ENCODE measurements at regions not wholly inside any gene's neighbourhood (a gene's known extent, or its start where the extent isn't known, plus 50 kb on each side); places are given as distances from the start of the nearest gene placed in this dataset.

GRCh38 chr17:70353408-70354092, 184.2 kb downstream of the KCNJ2 start:
- no peak overlapping the region for H3K27ac ChIP-seq
- TF ChIP-seq ZFX (IDR thresholded peaks at IDR 0.05), result no peak
- no peak for TF ChIP-seq CTCF (conservative IDR thresholded peaks at IDR 0.05)

GRCh38 chr17:70355185-70355584, 185.9 kb downstream of the KCNJ2 start:
- no peak for TF ChIP-seq CTCF (conservative IDR thresholded peaks at IDR 0.05)
- no peak for TF ChIP-seq ZFX (IDR thresholded peaks at IDR 0.05)

GRCh38 chr17:70357190-70357589, 187.9 kb downstream of the KCNJ2 start:
- TF ChIP-seq ZFX (IDR thresholded peaks at IDR 0.05) (no peak), CTCF (conservative IDR thresholded peaks at IDR 0.05) (no peak)

More at GRCh38 chr17:70355185-70355584, 185.9 kb downstream of the KCNJ2 start:
- no peak overlapping the region for H3K27ac ChIP-seq

GRCh38 chr17:70365091-70365583, 195.8 kb downstream of the KCNJ2 start:
- TF ChIP-seq CTCF (conservative IDR thresholded peaks at IDR 0.05) (no peak), ZFX (IDR thresholded peaks at IDR 0.05) (no peak)
- H3K27ac ChIP-seq, result no peak overlapping the region

More at GRCh38 chr17:70357190-70357589, 187.9 kb downstream of the KCNJ2 start:
- no peak overlapping the region for H3K27ac ChIP-seq

GRCh38 chr17:70366386-70366785, 197.1 kb downstream of the KCNJ2 start:
- TF ChIP-seq ZFX (IDR thresholded peaks at IDR 0.05), result no peak
- no peak for TF ChIP-seq CTCF (conservative IDR thresholded peaks at IDR 0.05)
- no peak overlapping the region for H3K27ac ChIP-seq

GRCh38 chr17:70368011-70368410, 198.7 kb downstream of the KCNJ2 start:
- no peak overlapping the region for H3K27ac ChIP-seq
- TF ChIP-seq CTCF (conservative IDR thresholded peaks at IDR 0.05) (no peak), ZFX (IDR thresholded peaks at IDR 0.05) (no peak)

GRCh38 chr17:70369391-70369790, 200.1 kb downstream of the KCNJ2 start:
- TF ChIP-seq ZFX (IDR thresholded peaks at IDR 0.05), result no peak
- no peak overlapping the region for H3K27ac ChIP-seq

- TF ChIP-seq ZFX (IDR thresholded peaks at IDR 0.05), result no peak
- no peak for TF ChIP-seq CTCF (conservative IDR thresholded peaks at IDR 0.05)
These were observed 201.5 kb downstream of the KCNJ2 start for GRCh38 chr17:70370816-70371215.

More at GRCh38 chr17:70370816-70371215, 201.5 kb downstream of the KCNJ2 start:
- no peak overlapping the region for H3K27ac ChIP-seq
